IMR-90 (cell line): ENCODE measurements at regions not wholly inside any gene's neighbourhood (a gene's known extent, or its start where the extent isn't known, plus 50 kb on each side); places are given as distances from the start of the nearest gene placed in this dataset.
"Not testable (repeated sequence)": the region's sequence is repeated elsewhere in the genome, so short reads cannot be mapped to it uniquely, and the experiment has no call there.

Source experiments
- BHLHE40 ChIP-seq: fragments of 150-350 bp; IDR thresholded peaks from 2 replicates; pipeline ENCODE4 v1.6.1; 2016; ENCODE audit warnings: mild to moderate bottlenecking, low read depth, low read length
- CHD1 ChIP-seq: IDR thresholded peaks from 2 replicates; pipeline ENCODE4 v1.6.1; 2012; ENCODE audit warnings: low read depth, low read length, improper control_type of control experiment
- FOS ChIP-seq: fragments of 150-350 bp; IDR thresholded peaks from 2 replicates; pipeline ENCODE4 v1.6.1; 2016; ENCODE audit warnings: low read depth, low read length
- MAFK ChIP-seq: IDR thresholded peaks from 2 replicates; pipeline ENCODE4 v1.6.1; 2012; ENCODE audit warnings: low read depth, low read length, improper control_type of control experiment
- NFE2L2 ChIP-seq: fragments of 150-350 bp; IDR thresholded peaks from 2 replicates; pipeline ENCODE4 v1.6.1; 2016; ENCODE audit warnings: low read depth, mild to moderate bottlenecking, low read length
- POLR2A ChIP-seq: IDR thresholded peaks from 2 replicates; pipeline ENCODE4 v1.6.1; 2012; ENCODE audit warnings: mild to moderate bottlenecking, low read depth, low read length
- RAD21 ChIP-seq: IDR thresholded peaks from 2 replicates; pipeline ENCODE4 v1.6.1; 2012; ENCODE audit warnings: low read length, improper control_type of control experiment
- RCOR1 ChIP-seq: IDR thresholded peaks from 2 replicates; pipeline ENCODE4 v1.6.1; 2012; ENCODE audit warnings: mild to moderate bottlenecking, low read length, improper control_type of control experiment; ENCODE audit not compliant: insufficient replicate concordance
- SMC3 ChIP-seq: fragments of 150-350 bp; IDR thresholded peaks from 2 replicates; pipeline ENCODE4 v1.6.1; 2016; ENCODE audit warnings: low read depth, mild to moderate bottlenecking, antibody characterized with exemption, low read length, moderate library complexity
- TF ChIP-seq, protein P1 (sequence below): conservative IDR thresholded peaks from 2 replicates; pipeline ENCODE4 v1.5.1; 2012; ENCODE audit warnings: mild to moderate bottlenecking, low read depth, low read length, improper control_type of control experiment
- TF ChIP-seq, protein P2 (sequence below): fragments of 150-350 bp; IDR thresholded peaks from 2 replicates; pipeline ENCODE4 v1.6.1; 2016; ENCODE audit warnings: low read depth, mild to moderate bottlenecking, low read length, moderate library complexity, borderline replicate concordance
- TF ChIP-seq, protein P3 (sequence below): fragments of 150-350 bp; IDR thresholded peaks from 2 replicates; pipeline ENCODE4 v1.6.1; 2017; ENCODE audit warnings: mild to moderate bottlenecking, antibody characterized with exemption, low read length, low read depth

GRCh38 chr2:87653373-87653772 lies 94.5 kb upstream of the PLGLB2 start:
- TF ChIP-seq, protein P1, sequence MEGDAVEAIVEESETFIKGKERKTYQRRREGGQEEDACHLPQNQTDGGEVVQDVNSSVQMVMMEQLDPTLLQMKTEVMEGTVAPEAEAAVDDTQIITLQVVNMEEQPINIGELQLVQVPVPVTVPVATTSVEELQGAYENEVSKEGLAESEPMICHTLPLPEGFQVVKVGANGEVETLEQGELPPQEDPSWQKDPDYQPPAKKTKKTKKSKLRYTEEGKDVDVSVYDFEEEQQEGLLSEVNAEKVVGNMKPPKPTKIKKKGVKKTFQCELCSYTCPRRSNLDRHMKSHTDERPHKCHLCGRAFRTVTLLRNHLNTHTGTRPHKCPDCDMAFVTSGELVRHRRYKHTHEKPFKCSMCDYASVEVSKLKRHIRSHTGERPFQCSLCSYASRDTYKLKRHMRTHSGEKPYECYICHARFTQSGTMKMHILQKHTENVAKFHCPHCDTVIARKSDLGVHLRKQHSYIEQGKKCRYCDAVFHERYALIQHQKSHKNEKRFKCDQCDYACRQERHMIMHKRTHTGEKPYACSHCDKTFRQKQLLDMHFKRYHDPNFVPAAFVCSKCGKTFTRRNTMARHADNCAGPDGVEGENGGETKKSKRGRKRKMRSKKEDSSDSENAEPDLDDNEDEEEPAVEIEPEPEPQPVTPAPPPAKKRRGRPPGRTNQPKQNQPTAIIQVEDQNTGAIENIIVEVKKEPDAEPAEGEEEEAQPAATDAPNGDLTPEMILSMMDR: not testable (repeated sequence)
- TF ChIP-seq SMC3, POLR2A, FOS, RAD21, MAFK, NFE2L2, BHLHE40, RCOR1, CHD1: not testable (repeated sequence)
- TF ChIP-seq, protein P2, sequence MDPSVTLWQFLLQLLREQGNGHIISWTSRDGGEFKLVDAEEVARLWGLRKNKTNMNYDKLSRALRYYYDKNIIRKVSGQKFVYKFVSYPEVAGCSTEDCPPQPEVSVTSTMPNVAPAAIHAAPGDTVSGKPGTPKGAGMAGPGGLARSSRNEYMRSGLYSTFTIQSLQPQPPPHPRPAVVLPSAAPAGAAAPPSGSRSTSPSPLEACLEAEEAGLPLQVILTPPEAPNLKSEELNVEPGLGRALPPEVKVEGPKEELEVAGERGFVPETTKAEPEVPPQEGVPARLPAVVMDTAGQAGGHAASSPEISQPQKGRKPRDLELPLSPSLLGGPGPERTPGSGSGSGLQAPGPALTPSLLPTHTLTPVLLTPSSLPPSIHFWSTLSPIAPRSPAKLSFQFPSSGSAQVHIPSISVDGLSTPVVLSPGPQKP: not testable (repeated sequence)
- TF ChIP-seq, protein P3, sequence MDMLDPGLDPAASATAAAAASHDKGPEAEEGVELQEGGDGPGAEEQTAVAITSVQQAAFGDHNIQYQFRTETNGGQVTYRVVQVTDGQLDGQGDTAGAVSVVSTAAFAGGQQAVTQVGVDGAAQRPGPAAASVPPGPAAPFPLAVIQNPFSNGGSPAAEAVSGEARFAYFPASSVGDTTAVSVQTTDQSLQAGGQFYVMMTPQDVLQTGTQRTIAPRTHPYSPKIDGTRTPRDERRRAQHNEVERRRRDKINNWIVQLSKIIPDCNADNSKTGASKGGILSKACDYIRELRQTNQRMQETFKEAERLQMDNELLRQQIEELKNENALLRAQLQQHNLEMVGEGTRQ: not testable (repeated sequence)
